ENCODE measurements at regions not wholly inside any gene's neighbourhood (a gene's known extent, or its start where the extent isn't known, plus 50 kb on each side); places are given as distances from the start of the nearest gene placed in this dataset.

DNA sequence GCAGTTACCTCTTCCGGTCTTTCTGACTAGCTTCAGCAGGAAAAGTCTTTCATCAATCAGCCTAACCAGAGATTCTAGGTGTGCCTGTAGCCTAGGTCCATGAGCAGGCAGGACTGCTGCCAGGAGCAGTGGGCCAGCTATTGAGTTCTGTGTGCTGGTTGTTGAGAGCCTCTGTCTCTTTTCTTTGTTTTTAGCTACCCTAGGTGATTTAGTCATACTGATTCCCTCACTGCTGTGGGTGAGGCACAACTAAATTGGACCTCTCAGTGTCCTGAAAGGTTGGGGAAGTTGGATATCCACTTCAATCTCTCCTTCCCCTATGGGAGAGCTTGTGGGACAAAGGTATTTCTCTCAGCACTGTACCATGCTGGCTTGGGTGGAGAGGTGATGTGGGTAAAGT lies 354.9 kb downstream of the GPAT3 start:
- WGBS, 2 donors = 97% methylated on average over 1 of the region's 1 CpG
- intact Hi-C loops (cut with DNase I) = no loop called here

DNA sequence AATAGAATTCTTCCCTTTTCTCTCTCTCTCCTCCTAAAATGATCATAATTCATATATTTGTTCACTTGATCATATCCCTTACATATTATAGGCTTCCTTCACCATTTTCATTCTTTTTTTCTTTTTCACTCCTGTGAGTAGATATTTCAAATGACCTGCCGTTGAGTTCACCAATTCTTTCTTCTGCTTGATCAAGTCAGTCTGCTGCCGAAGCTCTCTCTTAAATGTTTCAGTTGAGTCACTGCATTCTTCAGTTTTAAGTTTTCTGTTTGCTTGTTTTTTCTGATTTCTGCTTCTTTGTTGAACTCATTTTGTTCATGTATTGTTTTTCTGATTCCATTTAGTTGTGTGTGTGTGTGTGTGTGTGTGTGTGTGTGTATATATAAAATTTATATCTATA lies 354.3 kb downstream of the GPAT3 start:
- no peak for TF ChIP-seq POLR2AphosphoS5 (IDR thresholded peaks at IDR 0.05)
- no peak for TF ChIP-seq POLR2A (IDR thresholded peaks at IDR 0.05)
- TF ChIP-seq EP300 (IDR thresholded peaks at IDR 0.05) = no peak
- TF ChIP-seq, protein P1, sequence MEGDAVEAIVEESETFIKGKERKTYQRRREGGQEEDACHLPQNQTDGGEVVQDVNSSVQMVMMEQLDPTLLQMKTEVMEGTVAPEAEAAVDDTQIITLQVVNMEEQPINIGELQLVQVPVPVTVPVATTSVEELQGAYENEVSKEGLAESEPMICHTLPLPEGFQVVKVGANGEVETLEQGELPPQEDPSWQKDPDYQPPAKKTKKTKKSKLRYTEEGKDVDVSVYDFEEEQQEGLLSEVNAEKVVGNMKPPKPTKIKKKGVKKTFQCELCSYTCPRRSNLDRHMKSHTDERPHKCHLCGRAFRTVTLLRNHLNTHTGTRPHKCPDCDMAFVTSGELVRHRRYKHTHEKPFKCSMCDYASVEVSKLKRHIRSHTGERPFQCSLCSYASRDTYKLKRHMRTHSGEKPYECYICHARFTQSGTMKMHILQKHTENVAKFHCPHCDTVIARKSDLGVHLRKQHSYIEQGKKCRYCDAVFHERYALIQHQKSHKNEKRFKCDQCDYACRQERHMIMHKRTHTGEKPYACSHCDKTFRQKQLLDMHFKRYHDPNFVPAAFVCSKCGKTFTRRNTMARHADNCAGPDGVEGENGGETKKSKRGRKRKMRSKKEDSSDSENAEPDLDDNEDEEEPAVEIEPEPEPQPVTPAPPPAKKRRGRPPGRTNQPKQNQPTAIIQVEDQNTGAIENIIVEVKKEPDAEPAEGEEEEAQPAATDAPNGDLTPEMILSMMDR (IDR thresholded peaks at IDR 0.05) = no peak
- WGBS, 2 donors = 88 to 91% methylated on average over 2 of the region's 2 CpGs
- no peaks in the 10 kb centered on the region for H3K4me1 ChIP-seq

More for the DNA sequence above, 354.9 kb downstream of the GPAT3 start:
- no peaks in the 10 kb centered on the region for H3K4me1 ChIP-seq
- H3K27me3 ChIP-seq = no peaks in the 10 kb centered on the region
- no peak overlapping the region for H3K4me3 ChIP-seq
- H3K36me3 ChIP-seq = no peaks in the 10 kb centered on the region
- no peaks in the 10 kb centered on the region for H3K9me3 ChIP-seq
- no peak for TF ChIP-seq EP300 (IDR thresholded peaks at IDR 0.05)
- TF ChIP-seq, protein P1 (IDR thresholded peaks at IDR 0.05) = no peak
- TF ChIP-seq POLR2A (IDR thresholded peaks at IDR 0.05) = no peak
- no peak for TF ChIP-seq POLR2AphosphoS5 (IDR thresholded peaks at IDR 0.05)
- no peak for DNase-seq
- H3K27ac ChIP-seq = no peak overlapping the region

DNA sequence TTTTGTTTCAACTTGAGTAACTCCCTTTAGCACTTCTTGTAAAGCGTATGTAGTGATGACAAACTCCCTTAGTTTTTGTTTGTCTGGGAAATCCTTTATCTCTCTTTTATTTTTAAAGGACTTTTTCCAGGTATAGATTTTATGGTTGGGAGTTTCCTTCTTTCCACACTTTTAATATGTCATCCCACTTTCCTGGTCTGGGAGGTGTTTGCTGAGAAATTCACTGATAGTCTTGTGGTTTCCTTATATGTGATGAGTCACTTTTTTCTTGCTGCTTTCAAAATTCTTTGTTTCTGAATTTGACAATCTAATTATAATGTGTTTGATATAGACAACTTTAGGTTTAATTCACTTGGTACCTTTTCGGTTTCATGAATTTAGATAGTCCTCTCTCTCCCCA lies 353.9 kb downstream of the GPAT3 start:
- Histone ChIP-seq H3K27ac (no peak overlapping the region), H3K4me3 (no peak overlapping the region), H3K27me3 (no peaks in the 10 kb centered on the region), H3K9me3 (no peaks in the 10 kb centered on the region), H3K4me1 (no peaks in the 10 kb centered on the region), H3K36me3 (no peaks in the 10 kb centered on the region)
- TF ChIP-seq POLR2AphosphoS5 (IDR thresholded peaks at IDR 0.05) (no peak), POLR2A (IDR thresholded peaks at IDR 0.05) (no peak), EP300 (IDR thresholded peaks at IDR 0.05) (no peak)
- TF ChIP-seq, protein P1 (IDR thresholded peaks at IDR 0.05) = no peak
- 59 to 82% methylated on average over 2 of the region's 2 CpGs for WGBS, 2 donors
- DNase-seq = no peak
- intact Hi-C loops (cut with DNase I) = no loop called here

More for the DNA sequence above, 354.3 kb downstream of the GPAT3 start:
- Histone ChIP-seq H3K27ac (no peak overlapping the region), H3K36me3 (no peaks in the 10 kb centered on the region), H3K27me3 (no peaks in the 10 kb centered on the region), H3K4me3 (no peak overlapping the region), H3K9me3 (no peaks in the 10 kb centered on the region)
- DNase-seq = no peak
- intact Hi-C loops (cut with DNase I) = no loop called here

DNA sequence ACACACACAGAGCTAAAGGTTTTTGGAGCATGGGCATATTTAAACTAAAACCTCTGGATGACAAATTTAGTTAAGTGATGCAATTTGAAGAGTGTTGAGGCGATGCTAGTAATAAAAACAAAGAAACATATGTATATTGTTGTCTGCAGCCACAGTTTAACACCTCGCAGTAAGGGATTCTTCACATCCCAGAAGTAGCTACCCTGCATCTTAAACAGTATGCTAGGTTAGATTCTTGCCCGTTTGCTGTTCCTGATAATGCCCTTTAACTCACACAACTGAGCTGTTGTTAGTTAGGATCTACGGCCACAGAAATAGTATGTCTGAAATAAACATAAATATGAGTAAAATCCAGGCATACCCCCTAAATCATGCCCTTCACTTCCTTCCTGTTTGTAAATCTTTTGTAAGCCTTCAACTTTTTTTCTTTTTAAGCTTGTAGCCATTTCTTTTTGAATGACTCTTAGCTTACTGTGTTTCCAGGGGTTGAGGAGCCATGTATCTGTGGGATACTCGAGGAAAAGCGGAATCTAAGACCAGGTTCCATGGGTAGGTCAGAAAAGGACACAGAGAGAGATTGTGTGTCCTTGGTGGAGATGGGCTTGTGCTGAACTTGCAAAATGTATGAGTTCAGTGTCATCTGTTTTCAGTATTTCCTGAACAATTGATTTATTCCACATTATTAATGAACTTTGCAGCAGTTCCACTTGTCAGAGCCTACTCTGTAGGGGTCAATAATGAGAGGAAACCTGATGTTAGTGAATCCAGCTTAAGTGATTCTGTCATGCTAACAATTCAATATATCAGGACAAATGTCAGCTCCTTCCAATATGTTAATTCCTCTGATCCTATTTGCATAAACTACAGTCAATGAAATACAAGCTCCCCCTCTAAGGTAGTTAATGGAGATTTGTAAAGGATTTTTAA lies 349.6 kb downstream of the GPAT3 start:
- intact Hi-C loops (cut with DNase I) = no loop called here
- no peaks in the 10 kb centered on the region for H3K4me1 ChIP-seq
- TF ChIP-seq POLR2AphosphoS5 (IDR thresholded peaks at IDR 0.05) = no peak
- TF ChIP-seq, protein P1 (IDR thresholded peaks at IDR 0.05) = no peak
- no peak for TF ChIP-seq POLR2A (IDR thresholded peaks at IDR 0.05)
- TF ChIP-seq EP300 (IDR thresholded peaks at IDR 0.05) = no peak

More for the DNA sequence above, 349.6 kb downstream of the GPAT3 start:
- no peak for DNase-seq
- no peaks in the 10 kb centered on the region for H3K27me3 ChIP-seq
- no peaks in the 10 kb centered on the region for H3K9me3 ChIP-seq
- no peak overlapping the region for H3K27ac ChIP-seq
- no peak overlapping the region for H3K4me3 ChIP-seq
- 70% methylated on average over 6 of the region's 6 CpGs for WGBS, 2 donors
- H3K36me3 ChIP-seq = no peaks in the 10 kb centered on the region
